BLaER1 (cell line): ENCODE measurements at regions not wholly inside any gene's neighbourhood (a gene's known extent, or its start where the extent isn't known, plus 50 kb on each side); places are given as distances from the start of the nearest gene placed in this dataset.

ENCODE experiments used
- H3K27ac ChIP-seq: shearing (Covaris generic); formaldehyde crosslinking; 2 replicates; pipeline ENCODE4 v1.8.1; 2022
- H3K27me3 ChIP-seq: shearing (Covaris generic); formaldehyde crosslinking; 2 replicates; pipeline ENCODE4 v1.8.1; 2022
- H3K36me3 ChIP-seq: shearing (Covaris generic); formaldehyde crosslinking; 2 replicates; pipeline ENCODE4 v1.8.1; 2022
- H3K4me1 ChIP-seq: shearing (Covaris generic); formaldehyde crosslinking; 2 replicates; pipeline ENCODE4 v1.8.1; 2022
- H3K4me2 ChIP-seq: shearing (Covaris generic); formaldehyde crosslinking; 2 replicates; pipeline ENCODE4 v1.8.1; 2022
- H3K4me3 ChIP-seq: shearing (Covaris generic); formaldehyde crosslinking; 2 replicates; pipeline ENCODE4 v1.8.1; 2022
- H3K9ac ChIP-seq: shearing (Covaris generic); formaldehyde crosslinking; 2 replicates; pipeline ENCODE4 v1.8.1; 2022
- H3K9me3 ChIP-seq: shearing (Covaris generic); formaldehyde crosslinking; 2 replicates; pipeline ENCODE4 v1.8.1; 2022
- H4K20me1 ChIP-seq: shearing (Covaris generic); formaldehyde crosslinking; 2 replicates; pipeline ENCODE4 v1.8.1; 2022
- Cebpa-rat ChIP-seq: shearing (Covaris generic); IDR thresholded peaks from 2 replicates; pipeline ENCODE4 v1.8.1; 2022

- H3K27ac ChIP-seq, result no peak overlapping the region
- H3K4me3 ChIP-seq, result no peak overlapping the region
- H3K4me2 ChIP-seq, result no peak overlapping the region
- no peaks in the 10 kb centered on the region for H3K9me3 ChIP-seq
- H3K27me3 ChIP-seq, result no peaks in the 10 kb centered on the region
- no peak overlapping the region for H3K9ac ChIP-seq
- H4K20me1 ChIP-seq, result no peaks in the 10 kb centered on the region
- H3K36me3 ChIP-seq, result no peaks in the 10 kb centered on the region
- TF ChIP-seq Cebpa-rat, result no peak
- no peaks in the 10 kb centered on the region for H3K4me1 ChIP-seq
Measured at GRCh38 chr2:161041356-161041755, 118.9 kb upstream of the TANK start.

GRCh38 chr2:161042990-161043625 lies 117.1 kb upstream of the TANK start:
- Histone ChIP-seq H3K4me1 (no peaks in the 10 kb centered on the region), H3K27me3 (no peaks in the 10 kb centered on the region), H3K36me3 (no peaks in the 10 kb centered on the region), H3K27ac (no peak overlapping the region), H4K20me1 (no peaks in the 10 kb centered on the region), H3K4me3 (no peak overlapping the region), H3K4me2 (no peak overlapping the region), H3K9me3 (no peaks in the 10 kb centered on the region), H3K9ac (no peak overlapping the region)
- TF ChIP-seq Cebpa-rat, result no peak

GRCh38 chr2:161044095-161044865 lies 115.9 kb upstream of the TANK start:
- no peak overlapping the region for H3K9ac ChIP-seq
- H3K4me1 ChIP-seq, result no peaks in the 10 kb centered on the region
- H3K27me3 ChIP-seq, result no peaks in the 10 kb centered on the region
- no peaks in the 10 kb centered on the region for H3K36me3 ChIP-seq
- no peak for TF ChIP-seq Cebpa-rat
- no peaks in the 10 kb centered on the region for H3K9me3 ChIP-seq
- H4K20me1 ChIP-seq, result no peaks in the 10 kb centered on the region
- H3K4me2 ChIP-seq, result no peak overlapping the region
- no peak overlapping the region for H3K27ac ChIP-seq
- H3K4me3 ChIP-seq, result no peak overlapping the region

- Histone ChIP-seq H3K9ac (no peak overlapping the region), H4K20me1 (no peaks in the 10 kb centered on the region), H3K4me1 (no peaks in the 10 kb centered on the region), H3K36me3 (no peaks in the 10 kb centered on the region), H3K4me2 (no peak overlapping the region), H3K9me3 (no peaks in the 10 kb centered on the region), H3K27me3 (no peaks in the 10 kb centered on the region), H3K4me3 (no peak overlapping the region), H3K27ac (no peak overlapping the region)
- no peak for TF ChIP-seq Cebpa-rat
Measured at GRCh38 chr2:161044921-161045320, 115.3 kb upstream of the TANK start.

- Histone ChIP-seq H3K4me2 (no peak overlapping the region), H3K4me3 (no peak overlapping the region)
- TF ChIP-seq Cebpa-rat, result no peak
Measured at GRCh38 chr2:161045726-161046125, 114.5 kb upstream of the TANK start.

GRCh38 chr2:161046876-161047275 lies 113.4 kb upstream of the TANK start:
- Histone ChIP-seq H3K4me2 (no peak overlapping the region), H3K4me1 (no peaks in the 10 kb centered on the region), H3K9me3 (no peaks in the 10 kb centered on the region), H3K27me3 (no peaks in the 10 kb centered on the region), H4K20me1 (no peaks in the 10 kb centered on the region), H3K36me3 (no peaks in the 10 kb centered on the region), H3K27ac (no peak overlapping the region), H3K4me3 (no peak overlapping the region), H3K9ac (no peak overlapping the region)
- no peak for TF ChIP-seq Cebpa-rat

More at GRCh38 chr2:161045726-161046125, 114.5 kb upstream of the TANK start:
- Histone ChIP-seq H3K36me3 (no peaks in the 10 kb centered on the region), H4K20me1 (no peaks in the 10 kb centered on the region), H3K27me3 (no peaks in the 10 kb centered on the region), H3K9ac (no peak overlapping the region), H3K9me3 (no peaks in the 10 kb centered on the region), H3K4me1 (no peaks in the 10 kb centered on the region), H3K27ac (no peak overlapping the region)

GRCh38 chr2:161048317-161048716 lies 111.9 kb upstream of the TANK start:
- H3K27ac ChIP-seq, result no peak overlapping the region
- no peaks in the 10 kb centered on the region for H3K36me3 ChIP-seq
- no peaks in the 10 kb centered on the region for H3K9me3 ChIP-seq
- no peaks in the 10 kb centered on the region for H3K4me1 ChIP-seq
- H4K20me1 ChIP-seq, result no peaks in the 10 kb centered on the region
- H3K4me3 ChIP-seq, result no peak overlapping the region
- H3K4me2 ChIP-seq, result no peak overlapping the region
- H3K9ac ChIP-seq, result no peak overlapping the region
- no peak for TF ChIP-seq Cebpa-rat
- H3K27me3 ChIP-seq, result no peaks in the 10 kb centered on the region

GRCh38 chr2:161049559-161049958 lies 110.7 kb upstream of the TANK start:
- H3K4me2 ChIP-seq, result no peak overlapping the region
- H3K27me3 ChIP-seq, result no peaks in the 10 kb centered on the region
- H4K20me1 ChIP-seq, result no peaks in the 10 kb centered on the region
- H3K9ac ChIP-seq, result no peak overlapping the region
- H3K36me3 ChIP-seq, result no peaks in the 10 kb centered on the region
- no peak overlapping the region for H3K4me3 ChIP-seq
- H3K4me1 ChIP-seq, result no peaks in the 10 kb centered on the region
- H3K27ac ChIP-seq, result no peak overlapping the region
- no peaks in the 10 kb centered on the region for H3K9me3 ChIP-seq
- TF ChIP-seq Cebpa-rat, result no peak

GRCh38 chr2:161052214-161052613 lies 108.0 kb upstream of the TANK start:
- Histone ChIP-seq H4K20me1 (no peaks in the 10 kb centered on the region), H3K4me2 (no peak overlapping the region), H3K4me1 (no peaks in the 10 kb centered on the region), H3K9me3 (no peaks in the 10 kb centered on the region; the same call in 1 of the 2 replicates), H3K4me3 (no peak overlapping the region), H3K9ac (no peak overlapping the region), H3K27ac (no peak overlapping the region), H3K27me3 (no peaks in the 10 kb centered on the region), H3K36me3 (no peaks in the 10 kb centered on the region)
- TF ChIP-seq Cebpa-rat, result no peak

- no peaks in the 10 kb centered on the region for H3K36me3 ChIP-seq
- no peak overlapping the region for H3K27ac ChIP-seq
- no peak overlapping the region for H3K9ac ChIP-seq
- H3K4me2 ChIP-seq, result no peak overlapping the region
- H3K27me3 ChIP-seq, result no peaks in the 10 kb centered on the region
- no peaks in the 10 kb centered on the region for H3K4me1 ChIP-seq
- no peak overlapping the region for H3K4me3 ChIP-seq
- no peaks in the 10 kb centered on the region; the same call in 1 of the 2 replicates for H3K9me3 ChIP-seq
- no peak for TF ChIP-seq Cebpa-rat
- H4K20me1 ChIP-seq, result no peaks in the 10 kb centered on the region
Measured at GRCh38 chr2:161055289-161055688, 104.9 kb upstream of the TANK start.
